ENCODE measurements at regions not wholly inside any gene's neighbourhood (a gene's known extent, or its start where the extent isn't known, plus 50 kb on each side); places are given as distances from the start of the nearest gene placed in this dataset.

- TF ChIP-seq POLR2A (IDR thresholded peaks at IDR 0.05): no peak
- TF ChIP-seq CTCF (IDR thresholded peaks at IDR 0.05): no peak
- no peaks in the 10 kb centered on the region for H3K36me3 ChIP-seq (replicated peaks in 1 of 2; ENCODE audit: insufficient read depth in 1 of 2, low read depth in 2 of 2)
- no peak overlapping the region for H3K4me3 ChIP-seq
- no peak for ATAC-seq
- WGBS, 2 donors: 86 to 96% methylated on average over 4 of the region's 4 CpGs
- peaks cover 12% of the 10 kb centered on the region for H3K4me1 ChIP-seq
- DNase-seq: no peak
- no peaks in the 10 kb centered on the region for H3K9me3 ChIP-seq
- no peaks in the 10 kb centered on the region for H3K27me3 ChIP-seq
- intact Hi-C loops (cut with DNase I): no loop called here
- H3K27ac ChIP-seq: no peak overlapping the region
Observed at GRCh38 chr15:62541250-62541649, 376.2 kb upstream of the C2CD4B start.

GRCh38 chr15:62541846-62542245 is 376.8 kb upstream of the C2CD4B start:
- Histone ChIP-seq H3K27me3 (no peaks in the 10 kb centered on the region), H3K36me3 (replicated peaks in 1 of 2; ENCODE audit: insufficient read depth in 1 of 2, low read depth in 2 of 2) (no peaks in the 10 kb centered on the region), H3K9me3 (no peaks in the 10 kb centered on the region), H3K4me1 (peaks cover 18% of the 10 kb centered on the region), H3K4me3 (no peak overlapping the region), H3K27ac (no peak overlapping the region)
- DNase-seq: no peak
- 85 to 91% methylated on average over 6 of the region's 6 CpGs for WGBS, 2 donors
- TF ChIP-seq CTCF (IDR thresholded peaks at IDR 0.05): no peak
- intact Hi-C loops (cut with DNase I): no loop called here
- no peak for ATAC-seq

- 96 to 99% methylated on average over 3 of the region's 3 CpGs for WGBS, 2 donors
- TF ChIP-seq CTCF (IDR thresholded peaks at IDR 0.05): no peak
- TF ChIP-seq POLR2A (IDR thresholded peaks at IDR 0.05): no peak
- intact Hi-C loops (cut with DNase I): no loop called here
- no peaks in the 10 kb centered on the region for H3K36me3 ChIP-seq (replicated peaks in 1 of 2; ENCODE audit: insufficient read depth in 1 of 2, low read depth in 2 of 2)
- no peaks in the 10 kb centered on the region for H3K27me3 ChIP-seq
- H3K4me3 ChIP-seq: no peak overlapping the region
- peaks cover 18% of the 10 kb centered on the region for H3K4me1 ChIP-seq
- H3K27ac ChIP-seq: no peak overlapping the region
- no peaks in the 10 kb centered on the region for H3K9me3 ChIP-seq
- DNase-seq (no peak), ATAC-seq (no peak)
Observed at GRCh38 chr15:62544446-62544845, 379.4 kb upstream of the C2CD4B start.

DNA sequence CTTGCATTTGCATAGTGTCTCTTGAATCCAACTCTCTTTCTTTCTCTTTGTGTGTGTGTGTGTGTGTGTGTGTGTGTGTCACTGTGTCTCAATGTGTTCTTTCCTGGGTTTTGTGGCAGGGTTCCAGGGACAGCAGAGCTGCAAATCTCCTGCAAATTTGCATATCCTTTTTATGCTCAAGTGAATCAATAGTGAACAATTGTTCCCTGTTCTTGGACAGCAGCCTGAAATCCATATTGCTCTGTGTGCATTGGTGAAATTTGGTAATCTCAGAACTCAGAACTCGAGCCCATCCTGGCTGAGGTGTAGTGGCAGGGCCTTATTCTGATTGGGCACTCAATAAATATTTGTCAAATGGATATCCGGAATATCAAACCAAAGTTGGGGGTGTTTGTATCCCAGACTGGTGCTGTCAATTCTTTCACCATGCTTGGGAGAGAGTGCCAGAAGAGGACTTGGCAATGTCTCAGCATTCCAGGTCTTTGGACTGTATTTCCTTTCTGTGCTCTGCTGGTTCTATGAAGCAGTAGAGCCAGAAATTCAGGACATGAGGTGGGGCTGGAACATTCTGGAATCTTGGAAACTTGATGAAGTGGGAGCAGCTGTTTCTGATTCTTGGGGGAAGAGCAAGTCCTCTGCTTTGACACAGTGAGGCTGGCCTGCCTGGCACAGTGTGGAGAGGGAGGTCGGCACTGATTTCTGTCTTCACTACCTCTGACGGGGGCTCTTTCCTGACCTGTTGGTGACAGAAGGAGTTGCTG is 380.6 kb upstream of the C2CD4B start:
- Histone ChIP-seq H3K9me3 (no peaks in the 10 kb centered on the region), H3K36me3 (replicated peaks in 1 of 2; ENCODE audit: insufficient read depth in 1 of 2, low read depth in 2 of 2) (no peaks in the 10 kb centered on the region), H3K4me1 (peaks cover 18% of the 10 kb centered on the region), H3K27ac (peak overlapping the region in 3 of 4 donors; percentile 2 to 58 (median 28)), H3K4me3 (no peak overlapping the region), H3K27me3 (no peaks in the 10 kb centered on the region)
- intact Hi-C loops (cut with DNase I): no loop called here
- TF ChIP-seq POLR2A (IDR thresholded peaks at IDR 0.05) (no peak), CTCF (IDR thresholded peaks at IDR 0.05) (no peak)
- WGBS, 2 donors: 41 to 47% methylated on average over 4 of the region's 4 CpGs
- ATAC-seq (peak; percentile 62), DNase-seq (peak; percentile 36 to 61 (median 56))

- H3K27ac ChIP-seq: peak overlapping the region in 1 of 4 donors; percentile 2
- H3K4me1 ChIP-seq: peaks cover 18% of the 10 kb centered on the region
- H3K36me3 ChIP-seq (replicated peaks in 1 of 2; ENCODE audit: insufficient read depth in 1 of 2, low read depth in 2 of 2): no peaks in the 10 kb centered on the region
- intact Hi-C loops (cut with DNase I): no loop called here
- WGBS, 2 donors: 77 to 95% methylated on average over 4 of the region's 4 CpGs
- no peak for TF ChIP-seq POLR2A (IDR thresholded peaks at IDR 0.05)
- TF ChIP-seq CTCF (IDR thresholded peaks at IDR 0.05): no peak
- no peaks in the 10 kb centered on the region for H3K9me3 ChIP-seq
- H3K4me3 ChIP-seq: no peak overlapping the region
- H3K27me3 ChIP-seq: no peaks in the 10 kb centered on the region
- no peak for ATAC-seq
- DNase-seq: no peak
Observed at GRCh38 chr15:62546628-62547027, 381.5 kb upstream of the C2CD4B start.

Data from body of pancreas (tissue), 4 donors.